HG03025 (cell line): ENCODE measurements at regions not wholly inside any gene's neighbourhood (a gene's known extent, or its start where the extent isn't known, plus 50 kb on each side); places are given as distances from the start of the nearest gene placed in this dataset.

ENCODE experiments used
- ATAC-seq: cut with Tn5 transposase; IDR thresholded peaks from one replicate; pipeline ENCODE4 v1.9.1; 2021; ENCODE audit warnings: mild to moderate bottlenecking, moderate library complexity; ENCODE audit not compliant: unreplicated experiment, low FRiP score

GRCh38 chr9:23394189-23394588 is 431.9 kb downstream of the ELAVL2 start:
- no peak for ATAC-seq

- ATAC-seq = no peak
Measured at GRCh38 chr9:23408874-23409273, 417.2 kb downstream of the ELAVL2 start.

- no peak for ATAC-seq
Measured at GRCh38 chr9:23412046-23412445, 414.0 kb downstream of the ELAVL2 start.

- ATAC-seq = no peak
Measured at GRCh38 chr9:23412458-23412857, 413.6 kb downstream of the ELAVL2 start.

GRCh38 chr9:23413541-23413940 is 412.5 kb downstream of the ELAVL2 start:
- ATAC-seq = no peak

GRCh38 chr9:23423999-23424398 is 402.0 kb downstream of the ELAVL2 start:
- ATAC-seq = no peak

GRCh38 chr9:23426144-23426543 is 399.9 kb downstream of the ELAVL2 start:
- ATAC-seq = no peak

- no peak for ATAC-seq
Measured at GRCh38 chr9:23431459-23431858, 394.6 kb downstream of the ELAVL2 start.

GRCh38 chr9:23434654-23435053 is 391.4 kb downstream of the ELAVL2 start:
- ATAC-seq = no peak

- ATAC-seq = no peak
Measured at GRCh38 chr9:23438299-23438907, 387.6 kb downstream of the ELAVL2 start.

- ATAC-seq = no peak
Measured at GRCh38 chr9:23441275-23441674, 384.8 kb downstream of the ELAVL2 start.

- ATAC-seq = no peak
Measured at GRCh38 chr9:23444658-23445057, 381.4 kb downstream of the ELAVL2 start.

GRCh38 chr9:23447166-23447565 is 378.9 kb downstream of the ELAVL2 start:
- no peak for ATAC-seq

GRCh38 chr9:23447944-23448343 is 378.1 kb downstream of the ELAVL2 start:
- ATAC-seq = no peak

GRCh38 chr9:23451802-23452418 is 374.1 kb downstream of the ELAVL2 start:
- no peak for ATAC-seq

GRCh38 chr9:23464275-23464674 is 361.8 kb downstream of the ELAVL2 start:
- ATAC-seq = no peak

- no peak for ATAC-seq
Measured at GRCh38 chr9:23467276-23467675, 358.8 kb downstream of the ELAVL2 start.

- no peak for ATAC-seq
Measured at GRCh38 chr9:23477908-23478307, 348.1 kb downstream of the ELAVL2 start.

- ATAC-seq = no peak
Measured at GRCh38 chr9:23483566-23483965, 342.5 kb downstream of the ELAVL2 start.

GRCh38 chr9:23492126-23493002 is 333.7 kb downstream of the ELAVL2 start:
- no peak for ATAC-seq

GRCh38 chr9:23493219-23493618 is 332.8 kb downstream of the ELAVL2 start:
- no peak for ATAC-seq
